Globus pallidus (tissue), 1 donor: ENCODE measurements at regions not wholly inside any gene's neighbourhood (a gene's known extent, or its start where the extent isn't known, plus 50 kb on each side); places are given as distances from the start of the nearest gene placed in this dataset.
"Not testable (repeated sequence)": the region's sequence is repeated elsewhere in the genome, so short reads cannot be mapped to it uniquely, and the experiment has no call there.

Experiments used
- DNase-seq: peaks from one replicate; pipeline ENCODE4 v3.0.0-alpha.2; 2015; ENCODE audit warnings: low spot score

DNA sequence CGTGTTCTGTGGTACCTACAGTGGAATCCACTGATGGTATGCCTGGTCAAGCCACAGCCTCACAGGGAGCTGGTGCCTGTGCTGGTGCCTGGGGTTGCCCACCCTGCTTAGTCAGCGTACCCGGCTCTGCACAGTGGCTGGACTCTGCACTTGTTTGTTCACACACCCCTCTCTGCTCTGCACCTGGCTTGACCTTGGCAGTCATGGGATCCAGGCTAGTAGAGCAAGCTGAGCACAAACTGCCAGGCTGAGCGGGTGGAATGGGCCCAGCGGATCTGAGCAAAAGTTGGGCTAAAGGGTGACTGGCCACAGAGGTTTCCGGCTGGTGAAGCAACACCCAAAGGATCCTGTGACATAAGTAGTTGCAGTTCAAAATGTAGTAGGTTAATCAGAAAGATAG is 163.5 kb downstream of the CDH19 start:
- DNase-seq, result no peak

DNA sequence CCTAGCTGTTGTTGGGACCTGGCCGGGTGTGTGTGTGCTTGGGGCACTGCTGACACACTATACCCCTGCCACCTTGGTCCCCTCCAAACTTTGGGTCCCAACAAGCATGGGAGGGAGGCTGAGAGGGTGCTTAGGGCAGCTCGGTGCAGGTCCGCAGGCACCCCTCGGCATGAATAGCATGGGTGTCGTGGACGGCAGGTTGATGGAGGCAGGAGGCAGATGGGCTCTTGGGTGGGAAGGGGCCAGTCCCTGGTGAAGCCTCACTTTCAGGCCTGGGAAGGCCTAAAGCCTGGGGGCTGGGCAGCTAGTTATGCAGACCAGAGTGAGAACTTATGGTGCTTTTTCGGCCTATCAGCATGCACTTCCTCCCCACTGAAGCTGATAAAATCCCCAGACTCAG is 164.2 kb downstream of the CDH19 start:
- DNase-seq, result no peak

DNA sequence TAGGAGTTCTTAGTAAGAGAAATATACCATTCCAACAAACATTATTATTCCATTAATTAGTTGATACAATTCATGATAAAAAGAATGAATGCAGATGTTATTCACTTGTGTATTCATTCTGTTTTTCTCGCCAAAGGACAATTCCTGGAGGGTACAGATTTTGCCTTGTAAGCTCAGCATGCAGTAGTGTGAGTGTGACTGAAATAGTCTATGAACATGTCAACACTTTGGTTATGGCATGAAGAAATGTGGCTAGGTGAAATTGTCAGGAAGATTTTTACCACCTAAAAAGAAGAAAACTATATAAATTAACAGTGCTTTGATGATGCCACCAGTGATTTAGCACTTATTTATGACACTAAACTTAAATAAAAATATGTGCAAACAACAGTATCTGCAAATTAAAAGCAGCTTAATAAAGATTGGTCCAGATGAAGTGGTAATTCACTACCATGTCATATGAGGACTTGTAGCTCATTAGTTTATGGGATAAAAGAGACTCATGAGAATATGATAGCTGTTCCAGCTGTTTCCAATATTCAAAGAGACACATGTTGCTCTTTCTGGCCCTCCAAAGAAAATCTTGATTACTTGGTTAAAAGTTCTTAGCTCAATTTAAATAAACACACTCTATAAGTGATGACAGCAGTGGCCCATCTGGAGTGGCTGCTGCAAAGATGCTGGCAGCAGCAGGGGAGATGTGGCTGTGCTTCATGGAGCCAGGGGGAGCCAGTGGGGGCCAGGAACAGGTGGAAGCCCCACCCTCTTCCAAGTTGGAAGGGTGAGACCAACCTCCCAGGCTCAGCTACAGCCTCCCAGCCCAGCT is 165.0 kb downstream of the CDH19 start:
- DNase-seq, result no peak

DNA sequence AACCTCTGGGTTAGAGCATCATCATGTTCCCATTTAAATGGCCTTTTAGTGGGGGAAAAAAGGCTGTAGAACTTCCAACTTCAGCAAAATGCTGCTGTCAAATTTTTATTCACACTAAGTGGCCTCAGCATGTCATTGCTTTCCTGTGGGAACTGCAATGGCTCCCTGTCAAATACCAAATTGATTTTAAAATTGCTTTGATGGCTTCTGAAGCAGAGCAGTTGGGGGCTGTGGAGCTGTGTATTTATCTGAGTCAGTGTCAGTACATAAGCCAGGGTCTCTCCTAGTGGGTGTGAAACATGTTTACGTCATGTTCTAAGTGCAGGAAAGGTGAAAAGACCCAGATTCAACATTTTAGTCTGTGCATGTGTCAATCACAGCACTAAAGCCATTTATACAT is 171.3 kb downstream of the CDH19 start:
- DNase-seq, result no peak

DNA sequence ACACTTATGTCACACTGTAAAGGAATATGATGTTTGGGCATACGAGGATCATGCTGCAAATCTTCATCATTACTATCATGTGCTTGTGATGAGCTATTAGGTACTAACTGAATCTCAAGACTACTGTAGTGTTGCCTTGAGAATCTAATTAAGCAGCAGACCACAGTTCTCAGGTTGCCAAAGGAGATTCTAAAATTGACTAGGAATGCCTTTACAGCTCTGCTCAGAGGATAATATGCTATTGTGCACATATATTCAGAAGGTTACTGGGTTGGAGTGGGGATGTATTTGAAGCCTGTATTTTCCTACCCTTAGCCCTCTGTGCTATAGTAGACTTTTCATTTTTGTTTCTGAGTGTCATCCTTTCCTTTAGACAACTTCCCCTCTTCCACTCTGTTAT is 175.1 kb downstream of the CDH19 start:
- no peak for DNase-seq

DNA sequence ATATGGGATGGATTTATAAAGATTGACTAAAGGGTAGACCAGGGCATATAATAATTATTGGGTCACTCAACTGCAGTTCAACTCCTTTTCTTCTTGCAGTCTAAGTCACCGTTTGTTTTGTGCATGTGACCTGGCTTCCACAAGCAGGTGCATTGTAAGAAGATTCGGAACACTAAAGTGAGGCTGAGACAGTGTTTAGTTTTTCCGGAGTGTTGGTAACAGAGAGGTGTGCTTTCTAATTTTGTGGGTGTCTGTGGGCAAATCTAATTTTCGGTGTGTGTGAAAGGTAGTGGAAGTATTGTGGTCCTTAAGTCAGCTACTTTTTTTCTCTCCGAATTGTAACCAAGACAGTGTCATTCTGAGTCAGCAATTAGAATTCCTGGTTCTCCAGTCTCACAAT is 184.5 kb downstream of the CDH19 start:
- no peak for DNase-seq

DNA sequence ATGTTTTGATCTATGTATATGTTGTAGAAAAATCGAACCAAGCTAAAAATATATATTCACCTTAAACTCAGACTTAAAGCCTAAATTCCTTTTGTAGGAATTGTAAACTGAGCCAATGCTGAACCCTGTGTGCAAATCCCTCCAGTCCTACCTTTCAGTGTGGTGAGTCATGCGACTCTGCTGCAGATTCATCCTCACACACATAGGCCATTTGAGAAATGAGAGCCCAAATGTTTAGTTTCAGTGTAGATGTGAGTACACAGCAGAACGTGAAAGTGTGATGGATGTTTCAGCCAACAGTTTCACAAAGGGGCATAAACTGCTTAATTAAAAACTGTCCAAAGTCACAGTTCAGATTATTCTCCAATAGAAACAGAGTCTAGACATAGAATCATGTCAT is 193.2 kb downstream of the CDH19 start:
- DNase-seq, result no peak

DNA sequence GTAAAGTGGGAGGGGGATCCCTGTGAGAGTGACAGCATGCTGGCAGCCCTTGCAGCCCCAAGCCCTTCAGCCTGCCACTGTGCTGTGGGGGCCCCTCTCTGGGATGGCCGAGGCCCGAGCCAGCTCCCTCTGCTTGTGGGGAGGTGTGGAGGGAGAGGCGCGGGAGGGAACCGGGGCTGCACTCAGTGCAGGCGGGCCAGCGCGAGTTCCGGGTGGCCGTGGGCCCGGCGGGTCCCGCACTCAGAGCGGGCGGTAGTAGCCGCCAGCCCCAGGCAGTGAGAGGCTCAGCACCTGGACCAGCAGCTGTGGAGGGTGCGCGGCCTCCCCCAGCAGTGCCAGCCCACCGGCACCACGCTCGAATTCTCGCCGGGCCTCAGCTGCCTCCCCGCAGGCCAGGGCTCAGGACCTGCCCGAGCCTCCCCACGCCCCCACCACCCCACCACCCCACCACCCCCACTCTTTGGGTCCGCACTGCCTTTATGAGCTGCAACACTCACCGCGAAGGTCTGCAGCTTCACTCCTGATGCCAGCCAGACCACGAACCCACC is 208.1 kb downstream of the CDH19 start:
- DNase-seq, result no peak

DNA sequence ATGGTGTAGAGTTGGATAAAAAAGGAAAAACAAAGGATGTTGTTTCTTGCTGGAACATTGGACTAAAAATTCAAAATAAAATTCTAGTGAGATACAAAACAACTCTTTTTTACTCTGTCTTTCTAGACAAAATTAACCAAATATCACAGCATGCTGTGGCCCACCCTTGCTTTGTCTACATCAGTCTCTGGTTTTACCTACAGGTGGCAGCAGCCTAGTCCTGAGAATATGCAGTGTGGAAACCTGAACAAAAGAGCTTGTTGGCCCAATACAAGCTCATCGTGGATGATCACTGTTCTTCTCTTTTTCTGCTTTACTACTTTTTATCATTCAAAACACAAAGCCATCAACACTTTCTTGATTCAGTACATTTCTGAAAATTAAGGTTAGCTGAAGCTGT is 210.4 kb downstream of the CDH19 start:
- no peak for DNase-seq

DNA sequence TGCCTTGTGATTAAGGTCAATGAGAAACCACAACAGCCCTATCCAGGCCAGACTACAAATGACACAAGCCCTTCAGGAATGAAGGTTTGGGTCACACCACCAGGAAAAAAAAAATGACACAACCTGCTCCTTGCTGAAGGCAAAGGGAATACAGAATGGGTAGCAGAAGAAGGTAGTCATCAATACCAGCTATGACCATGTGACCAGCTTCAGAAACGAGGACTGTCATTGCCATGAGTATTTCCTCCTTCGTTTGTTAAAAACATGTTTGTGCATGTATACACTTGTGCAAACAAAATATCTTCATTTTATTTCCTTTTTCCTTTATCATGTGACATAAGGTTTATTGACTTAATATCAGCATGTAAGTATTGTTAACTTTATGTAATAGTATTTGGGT is 226.6 kb downstream of the CDH19 start:
- no peak for DNase-seq

DNA sequence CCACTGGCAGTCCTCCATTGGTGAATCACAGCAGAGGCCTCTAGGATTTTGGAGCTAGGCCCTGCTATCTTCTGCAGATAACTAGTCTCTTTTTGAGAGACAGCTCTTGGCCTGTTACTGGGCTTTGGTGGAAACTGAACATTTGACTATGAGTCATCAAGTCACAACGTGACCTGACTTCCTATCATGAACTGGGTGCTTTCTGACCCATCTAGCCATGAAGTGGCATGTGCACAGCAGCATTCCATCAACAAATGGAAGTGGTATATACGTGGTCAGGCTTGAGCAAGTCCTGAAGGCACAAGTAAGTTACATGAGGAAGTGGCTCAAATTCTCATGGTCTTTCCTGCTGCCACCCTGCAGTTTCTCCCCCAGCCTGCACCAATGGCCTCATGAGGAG is 228.5 kb downstream of the CDH19 start:
- not testable (repeated sequence) for DNase-seq

DNA sequence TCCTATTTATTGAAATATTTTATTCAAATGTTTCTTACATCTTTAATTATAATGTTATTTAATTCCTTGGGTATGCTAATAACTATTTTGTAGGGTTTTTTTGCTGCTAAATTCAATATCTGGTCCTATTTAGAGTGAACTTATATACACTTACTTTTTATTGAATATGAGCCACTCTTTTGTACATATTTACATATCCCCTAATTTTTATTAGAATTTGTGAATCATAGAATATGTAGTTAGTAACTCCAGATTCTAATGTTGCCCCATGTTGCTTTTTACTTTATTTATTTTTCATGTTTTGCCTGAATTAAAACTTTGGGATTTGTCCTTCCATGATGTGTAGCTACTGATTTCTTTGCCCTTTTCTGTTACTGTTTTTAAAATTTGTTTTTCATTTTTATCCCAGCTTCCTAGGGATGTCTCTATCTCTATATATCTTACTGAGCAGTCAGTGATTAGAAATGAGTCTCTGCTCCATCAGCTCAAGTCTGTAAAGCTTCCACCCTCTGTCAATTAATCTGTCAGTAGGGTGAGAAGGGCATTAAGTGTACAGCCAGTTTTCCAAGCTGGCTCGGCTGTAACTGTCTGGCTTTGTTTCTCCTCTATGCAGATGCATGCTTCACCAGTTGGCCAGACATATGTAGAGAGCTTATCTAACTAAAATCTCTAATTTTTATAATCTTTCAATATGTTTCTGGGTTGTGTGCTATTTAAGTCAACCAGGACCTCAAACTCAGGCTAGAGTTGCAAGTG is 256.9 kb downstream of the CDH19 start:
- DNase-seq, result no peak

DNA sequence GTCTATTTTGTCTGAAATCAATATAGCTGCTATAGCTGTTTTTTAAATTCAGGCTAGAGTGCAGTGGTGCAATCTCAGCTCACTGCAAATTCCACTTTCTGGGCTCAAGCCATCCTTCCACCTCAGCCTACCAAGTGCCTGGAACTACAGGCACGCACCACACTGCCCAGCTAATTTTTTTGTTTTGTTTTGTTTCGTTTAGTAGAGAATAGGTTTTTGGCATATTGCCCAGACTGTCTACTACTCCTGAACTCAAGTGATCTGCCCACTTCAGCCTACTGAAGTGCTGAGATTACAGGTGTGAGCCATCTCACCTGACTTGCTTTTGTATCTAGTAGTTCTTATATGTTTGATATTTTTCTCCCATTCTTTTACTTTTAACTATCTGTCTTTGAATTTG is 259.7 kb downstream of the CDH19 start:
- no peak for DNase-seq

DNA sequence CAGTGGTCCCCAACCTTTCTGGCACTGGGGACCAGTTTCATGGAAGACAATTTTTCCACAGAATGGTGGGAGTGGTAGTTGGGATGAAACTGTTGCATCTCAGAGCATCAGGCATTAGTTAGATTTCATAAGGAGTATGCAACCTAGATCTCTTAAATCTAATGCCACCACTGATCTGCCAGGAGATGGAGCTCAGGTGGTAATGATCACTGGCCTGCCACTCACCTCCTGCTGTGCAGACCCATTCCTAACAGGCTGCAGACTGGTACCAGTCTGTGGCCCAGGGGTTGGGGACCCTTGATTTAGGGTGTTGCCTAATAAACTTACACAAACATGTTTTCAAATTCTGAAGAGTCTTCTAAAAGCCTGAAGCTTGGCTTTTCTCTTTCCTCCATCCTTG is 261.3 kb downstream of the CDH19 start:
- DNase-seq, result no peak

DNA sequence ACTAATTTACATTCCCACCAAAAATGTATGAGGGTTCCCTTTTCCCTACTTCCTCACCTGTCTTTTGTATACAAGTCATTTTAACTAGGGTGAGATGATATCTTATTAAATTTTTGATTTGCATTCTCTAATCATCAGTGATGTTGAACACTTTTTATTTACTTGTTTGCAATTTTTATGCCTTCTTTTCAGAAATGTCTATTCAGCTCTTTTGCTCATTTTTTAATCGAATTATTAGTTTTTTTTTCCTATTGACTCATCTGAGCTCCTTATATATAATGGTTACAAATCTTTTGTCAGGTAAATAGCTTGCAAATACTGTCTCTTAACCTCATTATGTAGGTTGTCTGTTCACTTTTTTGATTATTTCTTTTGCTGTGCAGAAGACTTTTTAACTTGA is 269.4 kb downstream of the CDH19 start:
- DNase-seq, result no peak

DNA sequence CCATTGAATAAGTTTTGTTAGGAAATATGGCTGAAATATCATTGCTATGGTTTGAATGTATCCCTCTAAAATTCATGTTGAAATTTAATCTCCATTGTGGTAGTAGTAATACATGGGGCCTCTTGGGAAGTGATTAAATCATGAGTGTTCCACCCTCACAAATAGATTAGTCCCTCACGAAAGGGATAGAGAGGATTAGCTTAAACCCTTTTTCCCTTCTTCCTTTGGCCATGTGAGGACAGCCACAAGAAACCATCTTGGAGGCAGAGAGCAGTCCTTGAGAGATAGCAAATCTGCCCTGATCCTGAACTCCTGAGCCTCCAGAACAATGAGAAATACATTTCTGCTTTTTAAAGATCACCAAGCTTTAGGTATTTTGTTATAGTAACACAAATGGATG is 274.2 kb downstream of the CDH19 start:
- DNase-seq, result no peak

DNA sequence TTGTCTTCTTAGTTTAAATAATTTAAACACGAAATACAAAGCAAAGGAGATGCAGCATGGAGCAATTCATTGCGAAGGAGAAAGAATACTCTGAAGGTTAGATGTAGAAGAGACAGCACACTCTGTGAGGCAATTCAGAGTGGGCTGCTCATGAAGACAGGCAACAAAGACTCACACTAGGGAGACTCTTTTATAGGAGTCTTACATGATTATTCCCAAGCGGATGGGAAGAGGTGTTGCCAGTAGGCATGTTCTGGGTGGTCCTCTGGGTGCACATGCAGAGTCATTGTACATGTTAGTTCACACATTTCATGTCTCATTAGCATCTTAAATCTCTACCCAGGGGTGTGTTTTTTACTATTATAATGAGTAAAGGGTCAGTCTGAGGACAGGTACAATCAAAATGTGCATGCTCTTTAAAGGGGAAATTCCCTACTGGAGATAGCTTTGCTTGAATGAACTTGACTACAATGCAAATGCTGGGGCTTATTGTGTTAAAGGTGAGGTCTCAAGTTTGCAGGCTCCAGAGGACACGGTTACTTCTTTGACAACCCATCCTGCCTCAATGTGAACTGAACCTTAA is 275.5 kb downstream of the CDH19 start:
- DNase-seq, result no peak

DNA sequence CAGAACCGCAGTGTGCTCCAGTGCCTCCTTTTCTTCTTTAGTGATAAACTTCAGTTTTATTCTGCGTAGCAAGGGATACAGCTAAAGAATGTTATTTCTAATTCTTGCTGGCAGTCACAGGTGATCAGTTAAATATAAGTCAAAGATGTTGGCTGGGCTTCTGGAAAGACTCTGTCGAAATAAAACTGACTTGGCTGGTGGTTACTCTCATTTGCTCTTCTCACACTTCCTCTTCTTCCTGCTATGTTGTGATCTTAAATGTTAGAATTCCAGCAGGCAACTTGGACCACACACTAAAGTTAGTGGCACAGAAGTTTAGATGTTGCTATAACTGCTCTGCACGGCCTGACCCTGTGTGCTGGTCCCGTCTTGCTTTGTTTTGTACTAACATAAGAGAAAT is 278.6 kb downstream of the CDH19 start:
- no peak for DNase-seq

DNA sequence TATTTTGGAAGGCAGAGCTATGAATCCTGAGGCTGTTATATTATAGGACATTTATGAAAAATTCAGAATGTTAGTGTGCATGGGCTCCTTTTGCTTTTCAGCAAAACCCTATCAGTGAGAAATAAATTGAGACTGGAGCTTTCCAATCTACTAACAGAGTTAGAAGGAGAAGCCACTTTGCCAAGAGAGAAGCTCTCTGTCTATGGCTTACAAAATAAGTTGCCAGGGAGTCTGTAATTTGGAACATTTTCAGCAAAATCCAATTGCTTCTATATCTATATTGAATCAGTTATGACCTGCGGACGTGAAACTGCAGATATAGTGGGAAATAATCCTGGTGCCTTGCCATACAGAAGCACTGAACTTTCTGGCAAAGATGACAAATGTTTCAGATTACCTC is 279.3 kb downstream of the CDH19 start:
- no peak for DNase-seq

DNA sequence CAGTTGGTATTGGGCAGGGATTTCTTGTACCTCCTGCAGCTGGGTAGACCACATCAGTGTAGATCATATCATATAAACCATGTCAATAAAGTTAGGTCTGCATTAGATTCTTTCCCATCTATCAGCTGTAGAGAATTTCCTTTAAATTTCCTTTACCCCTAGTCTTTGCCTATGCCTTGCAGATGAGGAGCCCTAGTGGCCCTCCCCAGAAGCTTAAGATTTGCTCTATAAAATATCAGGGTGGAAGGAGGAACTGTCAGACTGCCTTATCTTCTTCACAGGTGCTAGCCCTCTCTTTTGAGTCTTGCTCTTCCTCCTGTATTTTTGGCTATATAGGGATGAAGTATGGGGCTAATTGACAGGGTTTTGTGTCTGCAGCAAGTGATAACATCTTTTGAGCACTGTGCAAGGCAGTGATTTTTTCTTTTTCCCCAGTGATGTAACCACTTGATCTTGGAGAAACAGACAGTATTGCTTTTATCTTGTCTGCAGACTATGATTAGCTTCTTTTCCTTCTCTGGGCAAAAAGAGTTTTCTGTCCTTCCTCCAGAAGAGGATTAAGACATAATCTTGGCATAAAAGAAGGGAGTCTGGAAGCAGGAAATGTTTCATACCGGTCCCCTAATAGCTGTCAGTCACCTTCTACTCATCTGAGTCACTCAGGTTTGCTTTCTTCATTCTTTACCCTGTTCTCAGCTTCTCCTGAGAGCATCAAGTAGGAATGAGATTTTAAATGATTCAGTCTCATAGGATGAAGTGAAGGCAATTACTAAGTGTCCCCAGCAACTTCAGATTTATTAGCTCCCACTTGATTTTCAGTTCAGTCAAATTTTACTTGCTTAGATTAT is 286.4 kb downstream of the CDH19 start:
- DNase-seq, result no peak

DNA sequence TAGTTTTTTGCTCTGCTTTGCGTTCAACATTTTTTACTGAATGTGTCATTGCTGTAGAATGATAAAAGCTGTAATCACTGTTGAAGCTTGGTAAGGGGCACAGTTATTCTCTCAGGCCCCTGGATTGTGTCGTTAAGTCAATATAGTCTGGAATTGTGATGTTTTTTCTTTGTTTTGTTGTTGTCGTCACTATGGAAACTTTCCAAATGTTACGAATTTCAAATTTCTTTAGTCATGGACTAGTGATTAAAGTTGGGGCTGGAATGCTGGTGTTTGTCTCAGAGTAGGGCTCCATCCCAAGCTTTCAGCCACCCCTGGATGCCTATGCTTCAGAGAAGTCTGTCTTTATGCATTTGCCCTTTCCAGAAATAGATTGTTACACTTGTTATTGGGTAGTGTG is 287.2 kb downstream of the CDH19 start:
- no peak for DNase-seq

DNA sequence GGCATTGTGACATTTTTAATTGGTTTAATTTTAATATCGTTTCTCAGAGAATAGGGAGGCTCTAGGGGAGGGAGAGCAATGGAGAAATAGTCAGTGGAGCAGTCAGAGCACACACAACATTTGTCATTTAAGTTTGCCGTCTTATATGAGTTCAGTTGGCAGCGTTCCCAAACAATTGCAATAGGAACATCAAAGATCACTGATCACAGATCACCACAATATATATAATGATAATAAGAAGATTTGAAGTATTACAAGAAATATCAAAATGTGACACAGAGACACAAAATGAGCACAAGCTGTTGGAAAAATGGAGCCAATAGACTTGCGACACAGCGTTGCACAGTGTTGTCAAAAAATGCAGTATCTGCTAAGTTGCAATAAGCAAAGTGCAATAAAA is 303.7 kb downstream of the CDH19 start:
- DNase-seq, result no peak
